Gastroesophageal sphincter (tissue), 3 donors: ENCODE measurements at regions not wholly inside any gene's neighbourhood (a gene's known extent, or its start where the extent isn't known, plus 50 kb on each side); places are given as distances from the start of the nearest gene placed in this dataset.

Experiments used
- CTCF ChIP-seq, 4 experiments: fragments of 200-600 bp in 2 of 4; fragments of 450-650 bp in 2 of 4; sonication (generic) in 1 of 4; IDR thresholded peaks; one replicate each; pipeline ENCODE4 v1.5.1; 2017 to 2019; ENCODE audit warnings: antibody characterized with exemption in 4 of 4, mild to moderate bottlenecking in 2 of 4, moderate library complexity in 2 of 4
- POLR2AphosphoS5 ChIP-seq: sonication (generic); formaldehyde crosslinking; IDR thresholded peaks from one replicate; pipeline ENCODE4 v1.6.1; 2017; ENCODE audit warnings: antibody characterized with exemption

- no peak for TF ChIP-seq CTCF (IDR thresholded peaks at IDR 0.05)
- TF ChIP-seq POLR2AphosphoS5, result no peak
Measured at GRCh38 chr16:65523283-65523944, 401.6 kb upstream of the CDH11 start.
